T-helper 17 cell (primary cell): ENCODE measurements at regions not wholly inside any gene's neighbourhood (a gene's known extent, or its start where the extent isn't known, plus 50 kb on each side); places are given as distances from the start of the nearest gene placed in this dataset.

Experiments used
- ATAC-seq: fragments of 150-1000 bp; cut with Tn5 transposase; 2 replicates; pipeline ENCODE4 v1.10.0; 2021; ENCODE audit warnings: mild to moderate bottlenecking, moderate library complexity
- DNase-seq, 3 donors: peaks; one replicate each; pipeline versions ENCODE4 v3.0.0 to v3.0.0-alpha.2; 2020 to 2021
- H3K9me3 ChIP-seq: one replicate; pipeline ENCODE4 v1.7.0; 2013; ENCODE audit warnings: low read length, mild to moderate bottlenecking; ENCODE audit not compliant: control insufficient read depth, poor library complexity, severe bottlenecking
- H3K27ac Mint-ChIP-seq: one replicate; pipeline ENCODE4 v1.8.0; 2022; ENCODE audit warnings: mild to moderate bottlenecking, moderate library complexity, mixed read lengths
- H3K27me3 Mint-ChIP-seq: one replicate; pipeline ENCODE4 v1.8.0; 2022; ENCODE audit warnings: mixed read lengths
- H3K36me3 Mint-ChIP-seq: one replicate; pipeline ENCODE4 v1.8.0; 2022; ENCODE audit warnings: low read depth, mixed read lengths
- H3K4me1 Mint-ChIP-seq: one replicate; pipeline ENCODE4 v1.8.0; 2022; ENCODE audit warnings: mild to moderate bottlenecking, mixed read lengths
- H3K4me3 Mint-ChIP-seq: one replicate; pipeline ENCODE4 v1.8.0; 2022; ENCODE audit warnings: mild to moderate bottlenecking, moderate library complexity, mixed read lengths

DNA sequence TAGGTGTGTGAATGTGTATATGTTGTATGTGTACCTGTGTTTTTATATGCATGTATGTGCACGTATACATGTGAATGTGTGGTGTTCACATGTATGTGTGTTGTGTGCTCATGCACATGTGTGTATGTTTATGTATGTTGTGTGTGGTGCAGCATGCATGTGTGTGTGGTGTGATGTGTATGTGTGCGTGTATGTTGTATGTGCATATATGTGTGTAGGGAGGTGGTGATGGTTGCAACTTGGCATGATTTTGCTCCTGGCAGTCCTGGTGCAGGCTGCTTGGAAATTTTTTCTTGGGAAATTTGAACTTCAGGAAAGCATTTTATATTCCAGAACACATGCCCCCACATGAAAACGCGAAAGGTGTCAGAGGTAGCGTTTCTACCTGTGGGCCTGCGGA lies 1177.8 kb downstream of the TBC1D22A start:
- H3K36me3 Mint-ChIP-seq = no peaks in the 10 kb centered on the region
- ATAC-seq (no peak), DNase-seq (no peak)

DNA sequence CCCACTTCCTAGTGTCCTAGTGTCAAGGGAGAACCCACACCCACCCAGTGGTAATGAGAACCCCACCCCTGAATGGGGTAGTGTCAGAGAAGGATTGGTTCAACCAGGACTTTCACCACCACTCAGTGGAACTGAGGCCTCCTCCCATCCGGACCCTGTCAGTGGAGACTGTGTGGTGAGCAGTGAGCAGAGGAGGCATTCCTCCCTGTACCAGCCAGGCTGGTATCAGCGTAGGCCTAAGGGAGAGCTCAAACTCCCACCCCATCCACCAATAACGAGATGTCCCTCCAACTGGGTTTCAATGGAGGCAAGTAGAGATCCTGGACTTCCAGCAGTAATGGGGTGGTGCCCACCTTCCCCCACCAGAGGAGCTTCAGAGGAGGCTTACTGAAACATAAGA lies 1171.4 kb downstream of the TBC1D22A start:
- H3K27ac Mint-ChIP-seq = no peak overlapping the region
- DNase-seq (no peak), ATAC-seq (no peak)
- H3K4me1 Mint-ChIP-seq = no peaks in the 10 kb centered on the region
- peaks cover 10% of the 10 kb centered on the region for H3K27me3 Mint-ChIP-seq
- H3K4me3 Mint-ChIP-seq = no peak overlapping the region
- peaks cover 2% of the 10 kb centered on the region for H3K9me3 ChIP-seq
- H3K36me3 Mint-ChIP-seq = no peaks in the 10 kb centered on the region

More for the DNA sequence above, 1177.8 kb downstream of the TBC1D22A start:
- no peaks in the 10 kb centered on the region for H3K9me3 ChIP-seq
- no peaks in the 10 kb centered on the region for H3K4me1 Mint-ChIP-seq
- H3K27me3 Mint-ChIP-seq = no peaks in the 10 kb centered on the region
- H3K4me3 Mint-ChIP-seq = no peak overlapping the region
- H3K27ac Mint-ChIP-seq = no peak overlapping the region

- ATAC-seq = no peak
- no peaks in the 10 kb centered on the region for H3K36me3 Mint-ChIP-seq
- peaks cover 2% of the 10 kb centered on the region for H3K9me3 ChIP-seq
- DNase-seq = no peak
- H3K27me3 Mint-ChIP-seq = peaks cover 13% of the 10 kb centered on the region
- H3K4me1 Mint-ChIP-seq = no peaks in the 10 kb centered on the region
- H3K4me3 Mint-ChIP-seq = no peak overlapping the region
- H3K27ac Mint-ChIP-seq = no peak overlapping the region
These were observed 1170.8 kb downstream of the TBC1D22A start for GRCh38 chr22:47933226-47933625.

- H3K27me3 Mint-ChIP-seq = peaks cover 42% of the 10 kb centered on the region
These were observed 1167.3 kb downstream of the TBC1D22A start for GRCh38 chr22:47929646-47930185.

GRCh38 chr22:47929073-47929472 lies 1166.6 kb downstream of the TBC1D22A start:
- DNase-seq (no peak), ATAC-seq (no peak)
- Mint-ChIP-seq H3K4me1 (no peaks in the 10 kb centered on the region), H3K4me3 (no peak overlapping the region), H3K27ac (no peak overlapping the region), H3K27me3 (peaks cover 43% of the 10 kb centered on the region), H3K36me3 (no peaks in the 10 kb centered on the region)
- H3K9me3 ChIP-seq = peaks cover 2% of the 10 kb centered on the region

More at GRCh38 chr22:47929646-47930185, 1167.3 kb downstream of the TBC1D22A start:
- no peak overlapping the region for H3K4me3 Mint-ChIP-seq
- ATAC-seq (no peak), DNase-seq (no peak)
- no peak overlapping the region for H3K27ac Mint-ChIP-seq
- H3K9me3 ChIP-seq = peaks cover 2% of the 10 kb centered on the region
- H3K36me3 Mint-ChIP-seq = no peaks in the 10 kb centered on the region
- H3K4me1 Mint-ChIP-seq = no peaks in the 10 kb centered on the region

DNA sequence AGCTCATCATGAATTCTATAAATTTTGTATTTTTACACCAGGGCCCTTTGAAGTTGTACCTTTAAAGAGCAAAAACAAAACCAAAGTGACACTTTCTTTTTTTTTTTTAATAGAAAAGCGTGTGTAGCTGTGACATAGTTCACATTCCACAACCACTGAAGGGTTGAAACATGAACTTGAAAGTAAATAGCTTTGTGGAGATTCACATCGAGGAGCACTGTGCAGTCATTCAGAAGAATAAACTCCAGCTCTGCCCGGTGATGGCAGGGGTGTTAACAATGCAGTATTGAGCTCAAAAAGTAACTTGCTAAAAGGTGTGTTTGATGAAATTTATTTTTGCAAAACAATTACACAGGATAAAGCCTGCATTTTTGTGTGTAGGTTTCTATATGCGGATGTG lies 1166.2 kb downstream of the TBC1D22A start:
- no peaks in the 10 kb centered on the region for H3K36me3 Mint-ChIP-seq
- no peak for ATAC-seq
- DNase-seq = no peak
- no peak overlapping the region for H3K27ac Mint-ChIP-seq
- no peak overlapping the region for H3K4me3 Mint-ChIP-seq
- H3K9me3 ChIP-seq = no peaks in the 10 kb centered on the region
- peaks cover 43% of the 10 kb centered on the region for H3K27me3 Mint-ChIP-seq
- no peaks in the 10 kb centered on the region for H3K4me1 Mint-ChIP-seq

GRCh38 chr22:47927648-47928210 lies 1165.3 kb downstream of the TBC1D22A start:
- Mint-ChIP-seq H3K4me1 (no peaks in the 10 kb centered on the region), H3K27me3 (peaks cover 43% of the 10 kb centered on the region)

GRCh38 chr22:47923011-47923427 lies 1160.6 kb downstream of the TBC1D22A start:
- peaks cover 39% of the 10 kb centered on the region for H3K27me3 Mint-ChIP-seq
- H3K36me3 Mint-ChIP-seq = no peaks in the 10 kb centered on the region
- H3K27ac Mint-ChIP-seq = no peak overlapping the region
- no peaks in the 10 kb centered on the region for H3K9me3 ChIP-seq
- ATAC-seq (no peak), DNase-seq (no peak)
- H3K4me3 Mint-ChIP-seq = no peak overlapping the region
- H3K4me1 Mint-ChIP-seq = no peaks in the 10 kb centered on the region

More at GRCh38 chr22:47927648-47928210, 1165.3 kb downstream of the TBC1D22A start:
- DNase-seq (no peak), ATAC-seq (no peak)
- Mint-ChIP-seq H3K27ac (no peak overlapping the region), H3K36me3 (no peaks in the 10 kb centered on the region), H3K4me3 (no peak overlapping the region)
- no peaks in the 10 kb centered on the region for H3K9me3 ChIP-seq

DNA sequence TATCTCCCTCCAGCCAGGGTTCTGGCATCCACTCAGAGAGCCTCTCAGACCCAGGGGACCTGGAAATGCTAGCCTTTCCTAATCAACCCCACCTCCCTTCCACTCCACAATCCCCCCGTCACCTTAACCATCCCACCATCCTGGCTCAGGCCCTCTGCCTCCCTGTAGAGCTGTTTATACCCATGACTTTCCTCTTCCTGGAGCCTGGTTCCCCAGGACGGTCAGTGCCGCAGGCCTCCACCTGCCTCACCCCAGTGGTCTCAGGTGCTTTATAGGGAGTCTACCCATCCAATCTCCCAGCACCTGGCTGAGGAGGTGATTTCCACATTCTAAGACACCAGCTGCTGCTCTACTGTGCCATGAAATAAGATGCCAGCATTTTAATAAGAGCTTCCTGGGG lies 1159.5 kb downstream of the TBC1D22A start:
- Mint-ChIP-seq H3K27me3 (peaks cover 28% of the 10 kb centered on the region), H3K27ac (no peak overlapping the region), H3K36me3 (no peaks in the 10 kb centered on the region), H3K4me1 (no peaks in the 10 kb centered on the region), H3K4me3 (no peak overlapping the region)
- H3K9me3 ChIP-seq = no peaks in the 10 kb centered on the region
- DNase-seq (no peak), ATAC-seq (no peak)

DNA sequence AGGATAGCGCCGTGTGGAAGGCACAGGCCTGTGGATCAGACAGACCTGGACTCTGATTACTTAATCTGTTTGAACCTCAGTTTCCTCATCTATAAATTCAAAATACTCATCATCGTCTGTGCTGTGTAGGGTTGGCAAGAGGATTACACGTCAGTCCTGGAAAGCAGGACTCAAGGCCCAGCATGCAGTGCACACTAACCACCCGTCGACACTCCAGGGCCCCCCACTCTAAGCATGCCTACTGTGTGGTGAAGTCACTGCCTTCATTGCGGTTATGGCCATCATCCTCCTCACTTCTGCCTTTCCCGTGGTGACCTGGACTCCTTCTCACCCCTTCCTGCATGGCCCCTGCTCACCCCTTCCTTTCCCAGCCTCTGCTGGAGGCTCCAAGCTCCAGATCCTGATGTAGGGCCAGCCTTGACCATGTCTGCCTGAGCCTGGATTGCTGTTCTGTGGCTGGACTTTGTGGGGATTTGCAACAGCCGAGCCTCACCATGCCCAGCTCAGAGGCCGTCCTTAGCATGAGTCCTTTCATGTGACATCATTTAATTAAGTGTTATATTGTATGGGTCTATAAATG lies 1158.0 kb downstream of the TBC1D22A start:
- H3K4me1 Mint-ChIP-seq = no peaks in the 10 kb centered on the region
- H3K27ac Mint-ChIP-seq = no peak overlapping the region
- DNase-seq (no peak), ATAC-seq (no peak)
- H3K9me3 ChIP-seq = no peaks in the 10 kb centered on the region
- H3K36me3 Mint-ChIP-seq = no peaks in the 10 kb centered on the region
- no peak overlapping the region for H3K4me3 Mint-ChIP-seq
- H3K27me3 Mint-ChIP-seq = peaks cover 20% of the 10 kb centered on the region

- ATAC-seq = no peak
- no peaks in the 10 kb centered on the region for H3K4me1 Mint-ChIP-seq
These were observed 1157.4 kb downstream of the TBC1D22A start for GRCh38 chr22:47919893-47920292.

GRCh38 chr22:47919001-47919441 lies 1156.6 kb downstream of the TBC1D22A start:
- H3K9me3 ChIP-seq = no peaks in the 10 kb centered on the region
- no peaks in the 10 kb centered on the region for H3K4me1 Mint-ChIP-seq
- peaks cover 12% of the 10 kb centered on the region for H3K27me3 Mint-ChIP-seq
- H3K4me3 Mint-ChIP-seq = no peak overlapping the region
- no peaks in the 10 kb centered on the region for H3K36me3 Mint-ChIP-seq
- H3K27ac Mint-ChIP-seq = no peak overlapping the region
- DNase-seq = no peak
- ATAC-seq = no peak

More at GRCh38 chr22:47919893-47920292, 1157.4 kb downstream of the TBC1D22A start:
- no peaks in the 10 kb centered on the region for H3K9me3 ChIP-seq
- no peak overlapping the region for H3K27ac Mint-ChIP-seq
- no peak for DNase-seq
- H3K27me3 Mint-ChIP-seq = peaks cover 14% of the 10 kb centered on the region
- H3K36me3 Mint-ChIP-seq = no peaks in the 10 kb centered on the region
- no peak overlapping the region for H3K4me3 Mint-ChIP-seq

- ATAC-seq = no peak
These were observed 1155.9 kb downstream of the TBC1D22A start for GRCh38 chr22:47918276-47918921.

More at GRCh38 chr22:47918276-47918921, 1155.9 kb downstream of the TBC1D22A start:
- Mint-ChIP-seq H3K36me3 (no peaks in the 10 kb centered on the region), H3K27ac (no peak overlapping the region), H3K27me3 (peaks cover 12% of the 10 kb centered on the region), H3K4me3 (no peak overlapping the region), H3K4me1 (no peaks in the 10 kb centered on the region)
- DNase-seq = no peak
- H3K9me3 ChIP-seq = no peaks in the 10 kb centered on the region
